OCI-LY1 (cell line): ENCODE measurements at regions not wholly inside any gene's neighbourhood (a gene's known extent, or its start where the extent isn't known, plus 50 kb on each side); places are given as distances from the start of the nearest gene placed in this dataset.

Experiments
- CTCF ChIP-seq: fragments of 200-600 bp; sonication (generic), shearing (Covaris generic); IDR thresholded peaks from 2 replicates; pipeline ENCODE4 v1.5.1; 2017; ENCODE audit warnings: mild to moderate bottlenecking, antibody characterized with exemption, low read length, moderate library complexity, mixed read lengths
- EZH2 ChIP-seq: fragments of 200-600 bp; sonication (generic), shearing (Covaris generic); IDR thresholded peaks from 2 replicates; pipeline ENCODE4 v1.8.0; 2017; ENCODE audit warnings: borderline replicate concordance, mixed run types, mild to moderate bottlenecking, antibody characterized with exemption, low read length, moderate library complexity, mixed read lengths

- no peak for TF ChIP-seq EZH2
- no peak for TF ChIP-seq CTCF
Observed at GRCh38 chr18:43662657-43663056, 385.4 kb upstream of the SYT4 start.
